ENCODE measurements at regions not wholly inside any gene's neighbourhood (a gene's known extent, or its start where the extent isn't known, plus 50 kb on each side); places are given as distances from the start of the nearest gene placed in this dataset.

DNA sequence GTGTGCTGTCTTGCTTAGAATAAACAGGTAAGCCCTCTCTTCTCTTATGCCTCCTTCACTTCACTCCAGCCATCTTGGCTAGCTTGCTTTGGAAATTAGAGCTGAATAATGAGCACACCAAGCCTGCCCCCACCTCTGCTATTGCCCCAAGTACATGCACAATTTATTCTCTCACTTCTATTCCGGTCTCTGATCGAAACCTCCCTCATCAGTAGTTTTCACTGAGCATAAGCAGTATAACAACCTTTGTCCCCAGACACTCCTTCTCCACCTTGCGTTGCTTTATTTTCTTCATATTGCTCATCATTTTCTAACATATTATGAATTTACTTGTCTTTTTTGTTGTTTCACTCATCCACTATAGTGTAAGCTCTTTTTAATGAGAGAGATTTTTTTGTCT lies 253.4 kb downstream of the GXYLT1 start:
- DNase-seq (ENCODE audit: low read depth in 2 of 2): no peak

DNA sequence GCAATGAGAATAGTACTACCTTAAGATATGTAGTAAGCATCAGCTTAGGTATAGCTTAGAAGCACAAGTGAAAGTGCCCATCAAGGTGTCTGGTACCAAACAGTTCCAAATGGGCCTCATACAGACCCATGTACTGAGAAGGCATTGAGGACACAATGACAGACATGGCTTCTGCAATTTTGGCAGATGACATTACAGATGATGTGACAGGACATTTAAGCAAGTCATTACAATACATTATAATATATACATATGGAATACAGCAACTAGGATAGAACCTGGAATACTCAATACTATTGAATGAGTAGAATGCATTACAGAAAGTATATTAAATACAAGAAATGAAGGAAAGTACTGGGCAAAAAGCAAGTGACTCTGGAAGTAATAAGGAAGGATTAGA lies 256.4 kb downstream of the GXYLT1 start:
- no peak for DNase-seq (ENCODE audit: low read depth in 2 of 2)

DNA sequence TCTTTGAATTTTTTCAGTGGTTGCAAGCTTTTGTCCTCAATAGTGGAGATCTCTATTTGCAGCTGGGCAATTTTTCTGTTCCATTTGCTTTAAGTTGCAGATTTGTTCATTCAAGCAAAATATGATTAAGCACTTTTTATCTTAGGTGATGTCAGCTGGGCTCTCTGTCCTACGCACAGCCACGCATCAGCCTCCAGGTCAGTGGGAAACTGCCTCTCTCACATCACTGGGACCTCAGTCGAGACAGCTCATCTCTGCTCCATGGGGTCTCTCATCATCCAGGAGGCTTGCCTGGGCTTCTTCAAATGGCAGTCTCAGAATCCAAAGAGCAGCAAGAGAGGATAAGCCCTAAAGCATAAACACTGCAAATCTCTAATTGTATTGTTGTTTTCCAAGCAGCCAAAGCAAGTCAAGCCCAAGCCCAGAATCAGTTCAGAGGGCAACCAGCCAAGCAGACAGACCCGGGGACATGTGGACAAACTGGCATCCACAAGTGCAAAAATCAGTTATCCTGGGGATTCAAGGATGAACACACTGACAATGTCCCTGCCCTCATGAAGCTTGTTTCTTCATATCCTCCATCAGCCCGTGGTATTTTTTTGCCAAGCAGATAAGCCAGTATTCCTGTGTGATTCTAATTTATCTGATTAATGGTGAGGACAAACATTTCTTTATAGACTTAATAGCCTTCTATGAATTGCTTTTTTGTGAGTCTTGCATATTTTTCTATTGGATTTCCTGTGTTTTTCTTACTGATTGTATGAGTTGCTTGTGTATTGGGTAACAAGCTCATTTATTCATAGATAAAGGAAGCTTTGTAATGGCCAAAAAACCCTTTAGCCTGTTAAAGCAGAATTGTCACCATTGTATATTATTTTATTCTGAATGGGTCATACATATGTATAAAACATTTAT lies 262.5 kb downstream of the GXYLT1 start:
- no peak for DNase-seq (ENCODE audit: low read depth in 2 of 2)

DNA sequence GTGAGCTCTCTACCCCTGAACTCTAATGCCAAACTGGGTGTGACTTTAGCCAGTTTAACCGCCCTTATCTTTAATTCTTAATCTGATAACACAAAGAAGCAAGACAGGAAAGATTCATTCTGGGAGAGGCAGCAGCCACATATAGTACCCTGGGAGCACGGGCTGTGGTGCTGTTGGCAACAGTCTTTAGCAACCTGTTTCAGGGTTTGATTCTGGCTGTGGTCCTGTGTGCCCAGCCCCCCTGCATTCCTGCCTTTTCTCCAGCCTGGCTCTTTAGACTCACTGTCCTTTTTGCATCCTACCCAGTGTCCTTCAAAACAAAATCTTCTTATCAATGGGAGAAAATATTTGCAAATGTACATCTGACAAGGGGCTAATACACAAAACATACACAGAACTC lies 275.2 kb downstream of the GXYLT1 start:
- DNase-seq (ENCODE audit: low read depth in 2 of 2): no peak

GRCh38 chr12:41866878-41867430 lies 277.7 kb downstream of the GXYLT1 start:
- no peak for DNase-seq (ENCODE audit: low read depth in 2 of 2)

- no peak for DNase-seq (ENCODE audit: low read depth in 2 of 2)
Observed at GRCh38 chr12:41856228-41856627, 288.4 kb downstream of the GXYLT1 start.

DNA sequence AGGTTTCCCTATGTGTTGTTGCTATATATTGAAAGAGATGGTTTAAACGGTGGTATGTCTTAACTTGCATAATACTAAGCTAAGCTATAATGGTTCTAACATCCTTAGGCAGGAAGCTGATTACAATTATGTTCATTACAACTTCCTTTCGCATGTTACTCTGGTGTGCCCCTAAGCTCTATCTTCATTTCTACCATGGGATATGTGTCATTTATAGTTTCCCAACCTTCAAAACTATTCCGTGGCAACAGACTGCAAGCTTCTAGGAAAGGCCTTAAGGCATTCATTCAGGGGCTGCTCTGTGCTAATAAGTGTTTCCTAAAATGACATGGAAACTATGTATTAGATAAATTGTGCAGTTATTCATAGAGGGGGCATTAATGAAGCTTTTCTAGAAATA lies 294.6 kb downstream of the GXYLT1 start:
- DNase-seq (ENCODE audit: low read depth in 2 of 2): no peak

- DNase-seq (ENCODE audit: low read depth in 2 of 2): no peak
Observed at GRCh38 chr12:41846718-41847117, 298.0 kb downstream of the GXYLT1 start.

- DNase-seq (ENCODE audit: low read depth in 2 of 2): no peak
Observed at GRCh38 chr12:41836416-41836815, 308.3 kb downstream of the GXYLT1 start.

DNA sequence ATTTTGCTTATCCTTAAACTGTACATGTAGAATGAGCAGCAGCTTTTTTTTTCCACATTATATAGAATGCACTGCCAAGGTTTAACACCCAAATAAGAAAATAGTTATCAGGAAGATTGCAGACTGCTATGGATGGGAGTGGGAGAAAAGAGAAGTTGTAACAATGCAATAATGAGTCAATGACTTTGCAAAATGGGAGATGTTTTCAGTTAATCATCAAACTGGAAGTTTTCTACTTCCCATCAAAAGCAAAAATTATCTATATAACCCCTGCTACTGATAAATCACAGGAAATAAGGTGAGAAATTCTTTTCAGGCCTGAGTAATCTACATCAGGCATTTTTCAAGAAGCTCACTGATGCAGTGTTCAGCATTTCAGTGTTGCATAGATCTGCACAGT lies 309.1 kb downstream of the GXYLT1 start:
- no peak for DNase-seq (ENCODE audit: low read depth in 2 of 2)

DNA sequence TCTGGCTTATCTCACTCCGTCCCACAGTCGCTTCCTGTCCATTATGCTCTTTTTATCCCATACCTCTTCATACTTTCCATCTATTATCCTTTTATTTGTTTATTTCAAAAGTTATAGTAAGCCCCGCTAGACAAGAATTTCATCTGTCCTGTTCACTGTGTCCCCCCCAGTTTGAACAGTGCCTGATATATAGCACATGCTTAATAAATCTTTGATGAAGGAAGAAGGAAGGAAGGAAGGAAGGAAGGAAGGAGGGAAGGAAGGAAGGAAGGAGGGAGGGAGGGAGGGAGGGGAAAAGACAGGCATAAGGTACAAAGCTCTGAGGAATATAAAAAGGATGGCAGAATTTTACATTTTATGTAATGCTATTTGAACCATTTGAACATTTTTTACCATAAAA lies 324.7 kb downstream of the GXYLT1 start:
- DNase-seq (ENCODE audit: low read depth in 2 of 2): no peak

GRCh38 chr12:41804026-41804425 lies 340.6 kb downstream of the GXYLT1 start:
- DNase-seq (ENCODE audit: low read depth in 2 of 2): no peak

- DNase-seq (ENCODE audit: low read depth in 2 of 2): no peak
Observed at GRCh38 chr12:41802803-41803202, 341.9 kb downstream of the GXYLT1 start.

GRCh38 chr12:41801261-41801660 lies 343.4 kb downstream of the GXYLT1 start:
- no peak for DNase-seq (ENCODE audit: low read depth in 2 of 2)

- DNase-seq (ENCODE audit: low read depth in 2 of 2): no peak
Observed at GRCh38 chr12:41799671-41800070, 345.0 kb downstream of the GXYLT1 start.

- no peak for DNase-seq (ENCODE audit: low read depth in 2 of 2)
Observed at GRCh38 chr12:41795910-41796309, 348.8 kb downstream of the GXYLT1 start.

- DNase-seq (ENCODE audit: low read depth in 2 of 2): no peak
Observed at GRCh38 chr12:41795051-41795600, 349.5 kb downstream of the GXYLT1 start.

DNA sequence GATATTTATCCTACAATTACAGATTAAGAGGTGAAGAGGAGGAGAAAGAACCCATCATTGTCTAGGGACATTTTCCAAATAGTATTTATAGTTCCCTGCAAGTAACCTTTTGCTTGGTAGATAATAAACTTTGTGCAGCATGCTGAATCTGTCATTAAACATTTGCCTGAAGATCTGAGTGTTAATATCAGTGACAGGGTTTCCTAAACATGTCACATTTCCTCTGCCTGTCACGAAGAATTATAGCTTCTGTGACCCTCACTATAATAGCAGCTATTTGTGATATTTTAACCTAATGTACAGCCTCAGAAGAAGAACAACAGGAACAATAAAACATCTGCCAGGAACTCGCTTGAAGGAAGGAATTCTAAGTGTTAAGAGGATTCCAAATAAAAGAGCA lies 350.3 kb downstream of the GXYLT1 start:
- DNase-seq (ENCODE audit: low read depth in 2 of 2): no peak

GRCh38 chr12:41784957-41785356 lies 359.7 kb downstream of the GXYLT1 start:
- no peak for DNase-seq (ENCODE audit: low read depth in 2 of 2)

GRCh38 chr12:41778934-41779333 lies 365.7 kb downstream of the GXYLT1 start:
- no peak for DNase-seq (ENCODE audit: low read depth in 2 of 2)

- no peak for DNase-seq (ENCODE audit: low read depth in 2 of 2)
Observed at GRCh38 chr12:41777064-41777790, 367.4 kb downstream of the GXYLT1 start.

DNA sequence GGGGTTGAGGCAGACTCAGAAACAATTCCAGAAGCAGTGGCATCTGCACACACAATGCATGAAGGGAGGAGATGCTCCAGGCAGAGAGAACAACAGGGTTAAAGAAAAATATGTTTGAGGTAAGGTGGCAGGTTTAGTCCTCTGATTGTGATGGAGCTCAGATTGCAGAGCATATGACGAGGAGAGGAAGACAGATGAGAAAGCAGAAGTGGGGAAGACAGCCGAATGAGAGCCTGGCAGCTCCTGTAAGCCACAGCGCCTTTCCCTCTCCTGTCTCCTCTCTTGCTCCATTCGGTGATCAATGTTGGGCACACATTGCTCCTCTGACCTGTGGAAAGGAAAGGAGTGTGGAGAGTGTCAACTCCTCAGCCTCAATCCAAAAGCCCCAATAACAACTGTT lies 372.2 kb downstream of the GXYLT1 start:
- no peak for DNase-seq (ENCODE audit: low read depth in 2 of 2)

- no peak for DNase-seq (ENCODE audit: low read depth in 2 of 2)
Observed at GRCh38 chr12:41769810-41770209, 374.9 kb downstream of the GXYLT1 start.
